Stimulated activated CD8-positive, alpha-beta memory T cell treated with anti-CD3 and anti-CD28 coated beads, Interleukin-12 subunit alpha, Interleukin-12 subunit beta, amount 100 ng/mL, for 1 hour (primary cell): ENCODE measurements at regions not wholly inside any gene's neighbourhood (a gene's known extent, or its start where the extent isn't known, plus 50 kb on each side); places are given as distances from the start of the nearest gene placed in this dataset.

Experiments
- DNase-seq: peaks from one replicate; pipeline ENCODE4 v3.0.0-alpha.2; 2020; ENCODE audit warnings: low read depth

- DNase-seq, result no peak
These were observed 132.3 kb upstream of the PWP1 start for GRCh38 chr12:107553211-107553765.

GRCh38 chr12:107554941-107555340, 130.7 kb upstream of the PWP1 start:
- DNase-seq, result no peak

- no peak for DNase-seq
These were observed 128.6 kb upstream of the PWP1 start for GRCh38 chr12:107557026-107557425.

- DNase-seq, result no peak
These were observed 128.0 kb upstream of the PWP1 start for GRCh38 chr12:107557589-107558100.

GRCh38 chr12:107558141-107558815, 127.3 kb upstream of the PWP1 start:
- no peak for DNase-seq

GRCh38 chr12:107558816-107559382, 126.7 kb upstream of the PWP1 start:
- DNase-seq, result no peak

- DNase-seq, result no peak
These were observed 125.3 kb upstream of the PWP1 start for GRCh38 chr12:107560165-107560898.

- no peak for DNase-seq
These were observed 124.7 kb upstream of the PWP1 start for GRCh38 chr12:107560899-107561285.

- DNase-seq, result no peak
These were observed 120.7 kb upstream of the PWP1 start for GRCh38 chr12:107564946-107565345.

- DNase-seq, result no peak
These were observed 120.0 kb upstream of the PWP1 start for GRCh38 chr12:107565551-107565950.

- no peak for DNase-seq
These were observed 117.6 kb upstream of the PWP1 start for GRCh38 chr12:107567876-107568619.

GRCh38 chr12:107568718-107569117, 116.9 kb upstream of the PWP1 start:
- DNase-seq, result no peak

- DNase-seq, result no peak
These were observed 114.9 kb upstream of the PWP1 start for GRCh38 chr12:107570721-107571120.

GRCh38 chr12:107571492-107571891, 114.1 kb upstream of the PWP1 start:
- no peak for DNase-seq

- no peak for DNase-seq
These were observed 110.9 kb upstream of the PWP1 start for GRCh38 chr12:107574691-107575090.

- DNase-seq, result no peak
These were observed 104.6 kb upstream of the PWP1 start for GRCh38 chr12:107580750-107581618.

GRCh38 chr12:107581619-107582015, 104.0 kb upstream of the PWP1 start:
- no peak for DNase-seq

GRCh38 chr12:107583551-107583950, 102.0 kb upstream of the PWP1 start:
- no peak for DNase-seq

- DNase-seq, result no peak
These were observed 101.0 kb upstream of the PWP1 start for GRCh38 chr12:107584563-107584962.

- DNase-seq, result no peak
These were observed 99.2 kb upstream of the PWP1 start for GRCh38 chr12:107586256-107586970.

- DNase-seq, result no peak
These were observed 95.2 kb upstream of the PWP1 start for GRCh38 chr12:107590413-107590812.
